LNCaP clone FGC (cell line): ENCODE measurements at regions not wholly inside any gene's neighbourhood (a gene's known extent, or its start where the extent isn't known, plus 50 kb on each side); places are given as distances from the start of the nearest gene placed in this dataset.
"Not testable (repeated sequence)": the region's sequence is repeated elsewhere in the genome, so short reads cannot be mapped to it uniquely, and the experiment has no call there.

Source experiments
- DNase-seq: peaks from one replicate; pipeline ENCODE4 v3.0.0-alpha.2; 2011; ENCODE audit warnings: low read depth
- H3K4me3 ChIP-seq: 2 replicates; pipeline ENCODE4 v1.5.1; 2011; ENCODE audit warnings: mild to moderate bottlenecking, low read depth, low read length, control low read depth
- TF ChIP-seq, protein P1 (sequence below): IDR thresholded peaks from 2 replicates; pipeline ENCODE4 v1.5.1; 2012; ENCODE audit warnings: mild to moderate bottlenecking; ENCODE audit not compliant: control insufficient read depth, insufficient read depth; ENCODE audit errors: extremely low read depth

DNA sequence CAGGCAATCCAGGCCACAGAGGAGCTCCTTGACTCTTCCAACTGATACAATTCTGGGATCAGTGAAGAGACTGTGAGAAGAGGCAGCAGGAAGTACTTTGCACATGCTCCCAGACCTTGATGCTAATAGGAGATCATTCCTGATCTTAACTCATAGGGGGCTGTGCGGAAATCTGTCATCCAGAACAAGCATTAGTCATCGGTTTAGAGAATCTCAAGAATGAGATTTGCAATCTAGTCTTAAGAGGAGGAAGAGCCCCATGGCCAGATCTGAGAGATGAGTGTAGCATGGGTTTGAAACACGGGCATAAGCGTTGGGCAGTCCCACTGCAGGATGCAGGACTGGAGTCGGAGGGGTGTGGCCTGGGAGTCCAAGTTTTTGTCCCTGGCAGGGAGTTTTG lies 1081.1 kb downstream of the NAALADL2 start:
- TF ChIP-seq, protein P1, sequence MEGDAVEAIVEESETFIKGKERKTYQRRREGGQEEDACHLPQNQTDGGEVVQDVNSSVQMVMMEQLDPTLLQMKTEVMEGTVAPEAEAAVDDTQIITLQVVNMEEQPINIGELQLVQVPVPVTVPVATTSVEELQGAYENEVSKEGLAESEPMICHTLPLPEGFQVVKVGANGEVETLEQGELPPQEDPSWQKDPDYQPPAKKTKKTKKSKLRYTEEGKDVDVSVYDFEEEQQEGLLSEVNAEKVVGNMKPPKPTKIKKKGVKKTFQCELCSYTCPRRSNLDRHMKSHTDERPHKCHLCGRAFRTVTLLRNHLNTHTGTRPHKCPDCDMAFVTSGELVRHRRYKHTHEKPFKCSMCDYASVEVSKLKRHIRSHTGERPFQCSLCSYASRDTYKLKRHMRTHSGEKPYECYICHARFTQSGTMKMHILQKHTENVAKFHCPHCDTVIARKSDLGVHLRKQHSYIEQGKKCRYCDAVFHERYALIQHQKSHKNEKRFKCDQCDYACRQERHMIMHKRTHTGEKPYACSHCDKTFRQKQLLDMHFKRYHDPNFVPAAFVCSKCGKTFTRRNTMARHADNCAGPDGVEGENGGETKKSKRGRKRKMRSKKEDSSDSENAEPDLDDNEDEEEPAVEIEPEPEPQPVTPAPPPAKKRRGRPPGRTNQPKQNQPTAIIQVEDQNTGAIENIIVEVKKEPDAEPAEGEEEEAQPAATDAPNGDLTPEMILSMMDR = no peak
- DNase-seq = no peak
- H3K4me3 ChIP-seq = no peak overlapping the region

DNA sequence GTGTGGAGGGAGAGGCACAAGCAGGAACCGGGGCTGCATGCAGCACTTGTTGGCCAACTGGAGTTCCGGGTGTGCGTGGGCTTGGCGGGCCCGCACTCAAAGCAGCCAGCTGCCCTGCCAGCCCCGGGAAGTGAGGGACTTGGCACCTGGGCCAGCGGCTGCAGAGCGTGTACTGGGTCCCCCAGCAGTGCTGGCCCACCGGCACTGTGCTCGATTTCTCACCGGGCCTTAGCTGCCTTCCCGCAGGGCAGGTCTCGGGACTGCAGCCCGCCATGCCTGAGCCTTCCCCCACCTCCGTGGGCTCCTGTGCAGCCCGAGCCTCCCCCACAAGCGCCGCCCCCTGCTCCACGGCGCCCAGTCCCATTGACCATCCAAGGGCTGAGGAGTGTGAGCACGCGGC lies 1078.2 kb downstream of the NAALADL2 start:
- not testable (repeated sequence) for H3K4me3 ChIP-seq, DNase-seq

DNA sequence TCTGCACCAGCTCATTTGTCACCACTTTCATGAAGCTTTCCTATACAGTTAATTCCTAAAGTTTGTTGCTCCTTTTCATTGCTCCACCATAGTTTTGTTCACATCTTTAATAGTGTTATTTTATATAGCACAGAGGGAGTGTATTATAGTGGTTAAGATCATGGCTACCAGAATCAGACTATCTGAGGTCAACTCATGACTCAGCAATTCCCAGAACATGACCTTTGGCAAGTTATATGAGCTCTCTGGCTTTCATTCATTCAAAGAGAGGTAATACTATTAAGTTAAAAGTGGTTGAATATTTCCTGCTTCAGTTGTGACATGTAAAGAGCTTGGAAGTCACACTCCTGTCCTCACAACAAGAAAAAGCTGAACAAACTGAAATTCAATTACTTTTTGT lies 1073.5 kb downstream of the NAALADL2 start:
- no peak for DNase-seq
- TF ChIP-seq, protein P1 = no peak
- no peak overlapping the region for H3K4me3 ChIP-seq

DNA sequence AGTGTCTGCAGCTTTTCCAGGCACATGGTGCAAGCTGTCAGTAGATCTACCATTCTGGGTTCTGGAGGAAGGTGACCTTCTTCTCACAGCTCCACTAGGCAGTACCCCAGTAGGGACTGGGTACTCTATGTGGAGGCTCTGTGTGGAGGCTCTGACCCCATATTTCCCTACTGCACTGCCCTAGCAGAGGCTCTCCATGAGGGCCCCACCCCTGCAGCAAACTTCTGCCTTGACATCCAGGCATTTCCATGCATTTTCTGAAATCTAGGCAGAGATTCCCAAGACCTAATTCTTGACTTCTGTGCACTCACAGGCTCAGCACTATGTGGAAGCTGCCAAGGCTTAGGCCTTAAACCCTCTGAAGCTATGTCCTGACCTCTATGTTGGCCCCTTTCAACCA lies 1060.0 kb downstream of the NAALADL2 start:
- no peak overlapping the region for H3K4me3 ChIP-seq
- no peak for DNase-seq
- TF ChIP-seq, protein P1 = no peak

DNA sequence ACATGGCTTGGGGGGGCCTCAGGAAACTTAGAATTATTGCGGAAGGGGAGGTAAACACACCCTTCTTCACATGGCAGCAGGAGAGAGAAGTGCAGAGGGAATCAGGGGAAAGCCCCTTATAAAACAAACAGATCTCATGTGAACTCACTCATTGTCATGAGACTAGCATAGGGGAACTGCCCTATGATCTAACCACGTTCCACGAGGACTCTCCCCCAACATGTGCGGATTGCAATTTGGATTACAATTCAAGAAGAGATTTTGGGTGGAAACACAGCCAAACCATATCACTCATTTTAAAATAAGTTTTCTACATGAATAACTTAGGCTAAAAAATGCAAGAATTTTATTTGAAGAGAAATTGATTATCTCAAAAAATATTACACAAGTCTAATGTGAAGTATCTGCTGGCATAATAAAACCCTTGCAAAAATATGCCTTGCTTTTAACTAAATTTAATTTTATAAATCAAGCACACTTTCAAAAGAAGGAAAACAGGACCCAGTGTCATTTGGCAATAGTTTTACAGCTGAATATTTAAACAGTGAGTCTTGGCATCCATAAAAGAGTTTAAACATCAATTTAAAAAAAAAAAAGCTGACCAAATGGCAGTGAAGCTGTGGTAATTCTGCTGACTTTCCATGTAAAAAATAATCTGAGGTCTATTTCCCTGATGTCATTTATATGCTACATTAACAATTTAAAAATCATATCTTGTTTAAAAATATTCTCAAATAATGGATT lies 1057.2 kb downstream of the NAALADL2 start:
- TF ChIP-seq, protein P1 = no peak
- no peak for DNase-seq
- no peak overlapping the region for H3K4me3 ChIP-seq

DNA sequence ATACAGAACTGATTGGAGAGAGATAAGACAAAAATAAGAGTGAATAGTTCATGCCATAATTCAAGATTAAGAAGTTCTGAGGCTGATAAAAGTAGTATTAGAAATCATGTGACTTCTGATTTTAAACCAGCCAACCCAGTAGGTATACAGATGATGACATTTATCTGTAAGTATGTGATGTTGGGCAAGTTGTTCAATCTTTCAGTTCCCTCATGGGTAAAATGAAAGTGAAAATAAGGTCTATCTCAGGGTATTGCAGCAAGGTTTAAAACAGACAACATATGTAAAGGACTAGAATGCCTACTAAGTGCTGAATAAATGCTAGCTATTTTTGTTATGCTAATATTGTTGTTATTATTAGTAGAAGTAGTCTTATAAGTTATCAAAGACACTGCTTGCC lies 1055.7 kb downstream of the NAALADL2 start:
- TF ChIP-seq, protein P1 = no peak
- no peak overlapping the region for H3K4me3 ChIP-seq
- DNase-seq = no peak

DNA sequence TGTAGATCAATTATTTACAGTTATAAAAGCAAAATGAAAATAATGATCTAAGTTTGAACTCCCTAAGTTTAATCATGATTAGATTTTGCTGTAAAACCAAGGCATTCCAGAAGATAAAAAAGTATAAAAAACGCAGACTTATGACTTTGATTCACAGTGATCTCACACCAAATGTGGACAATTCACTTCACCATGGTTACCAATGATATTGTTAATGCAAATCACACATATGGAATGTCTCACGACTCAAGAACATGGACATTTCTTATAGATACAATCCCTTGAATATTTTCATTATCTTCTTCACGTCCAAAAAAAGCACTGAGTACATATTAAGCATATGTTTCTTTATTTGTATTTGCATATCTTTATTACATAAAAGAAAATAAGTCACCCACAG lies 1054.2 kb downstream of the NAALADL2 start:
- no peak for DNase-seq
- no peak overlapping the region for H3K4me3 ChIP-seq
- TF ChIP-seq, protein P1 = no peak
